Esophagus (tissue), 2 donors: ENCODE measurements at regions not wholly inside any gene's neighbourhood (a gene's known extent, or its start where the extent isn't known, plus 50 kb on each side); places are given as distances from the start of the nearest gene placed in this dataset.

Source experiments
- H3K27ac ChIP-seq, 2 donors: one replicate each; pipeline ENCODE4 v1.5.1; 2013; ENCODE audit warnings: low read depth in 2 of 2, mild to moderate bottlenecking in 2 of 2, inconsistent platforms in 1 of 2, low read length in 1 of 2, moderate library complexity in 1 of 2
- H3K27me3 ChIP-seq, 2 donors: one replicate each; pipeline ENCODE4 v1.6.1; 2013; ENCODE audit warnings: low read length in 2 of 2, control low read depth in 1 of 2, mild to moderate bottlenecking in 1 of 2; ENCODE audit not compliant: insufficient read depth in 2 of 2, control insufficient read depth in 1 of 2
- H3K36me3 ChIP-seq, 2 donors: one replicate each; pipeline ENCODE4 v1.6.1; 2013; ENCODE audit warnings: low read length in 1 of 2; ENCODE audit not compliant: control insufficient read depth in 2 of 2, insufficient read depth in 2 of 2
- H3K4me1 ChIP-seq, 2 donors: one replicate each; pipeline ENCODE4 v1.6.1; 2013; ENCODE audit warnings: low read length in 1 of 2; ENCODE audit not compliant: control insufficient read depth in 2 of 2, insufficient read depth in 2 of 2
- H3K4me3 ChIP-seq, 2 donors: one replicate each; pipeline ENCODE4 v1.5.1; 2013; ENCODE audit warnings: low read length in 2 of 2, mild to moderate bottlenecking in 2 of 2, low read depth in 1 of 2, moderate library complexity in 1 of 2
- H3K9me3 ChIP-seq, 2 donors: one replicate each; pipeline ENCODE4 v1.6.1; 2013; ENCODE audit warnings: mild to moderate bottlenecking in 2 of 2, low read depth in 1 of 2, low read length in 1 of 2, moderate library complexity in 1 of 2; ENCODE audit not compliant: control insufficient read depth in 2 of 2, insufficient read depth in 1 of 2
- WGBS, 2 donors: extraction: QIAGEN DNeasy Blood & Tissue Kit; methylation state at CpG; one replicate each; pipeline ENCODE4 v1.1.7; 2013; 5-methylcytosine and 5-hydroxymethylcytosine counted together
- donor health status: healthy with polysubstance abuse.
- donor health status: Bipolar disorder and iron deficiency.

DNA sequence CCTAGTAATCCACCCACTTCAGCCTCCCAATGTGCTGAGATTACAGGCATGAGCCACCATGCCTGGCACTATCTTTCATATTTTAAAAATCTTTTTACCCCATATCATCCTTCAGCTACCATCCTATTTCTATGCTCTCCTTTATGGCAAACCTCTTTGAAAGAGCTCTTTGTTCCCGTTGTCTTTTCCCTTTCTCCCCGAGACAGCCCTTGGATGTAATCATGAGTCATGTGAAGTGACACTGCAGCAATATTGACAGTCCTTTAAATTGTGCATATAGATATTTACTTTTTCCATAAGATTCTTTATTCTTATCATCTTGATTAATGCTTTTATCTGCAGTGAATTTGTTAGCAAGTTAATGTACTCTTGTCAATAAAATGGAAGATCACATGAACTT lies 286.6 kb downstream of the ANKRD7 start:
- Histone ChIP-seq H3K4me3 (no peak overlapping the region), H3K9me3 (no peaks in the 10 kb centered on the region), H3K27me3 (no peaks in the 10 kb centered on the region), H3K4me1 (no peaks in the 10 kb centered on the region), H3K27ac (no peak overlapping the region), H3K36me3 (no peaks in the 10 kb centered on the region)
- 58 to 66% methylated on average over 2 of the region's 2 CpGs for WGBS, 2 donors

DNA sequence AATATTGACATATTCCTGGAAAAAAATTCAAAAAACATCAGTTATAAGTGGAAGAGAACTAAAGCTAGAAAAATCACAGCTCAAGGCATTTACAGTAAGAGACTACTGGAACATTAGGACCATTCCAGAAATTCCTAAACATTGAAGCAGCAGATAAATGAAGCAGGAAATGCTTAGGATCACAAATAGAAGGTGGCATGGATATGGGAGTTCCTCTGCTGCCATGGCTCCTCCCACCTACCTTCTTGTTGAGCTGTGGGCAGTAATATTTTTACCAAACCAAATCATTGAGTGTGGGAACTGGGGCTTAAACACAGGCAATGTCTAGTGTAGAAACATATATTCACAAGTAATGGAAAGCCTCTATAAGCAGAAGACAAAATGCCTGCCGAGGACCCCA lies 292.8 kb downstream of the ANKRD7 start:
- Histone ChIP-seq H3K4me3 (no peak overlapping the region), H3K27ac (no peak overlapping the region), H3K27me3 (no peaks in the 10 kb centered on the region), H3K36me3 (no peaks in the 10 kb centered on the region), H3K4me1 (no peaks in the 10 kb centered on the region), H3K9me3 (no peaks in the 10 kb centered on the region)
- 9 to 38% methylated on average over 1 of the region's 1 CpG for WGBS, 2 donors

DNA sequence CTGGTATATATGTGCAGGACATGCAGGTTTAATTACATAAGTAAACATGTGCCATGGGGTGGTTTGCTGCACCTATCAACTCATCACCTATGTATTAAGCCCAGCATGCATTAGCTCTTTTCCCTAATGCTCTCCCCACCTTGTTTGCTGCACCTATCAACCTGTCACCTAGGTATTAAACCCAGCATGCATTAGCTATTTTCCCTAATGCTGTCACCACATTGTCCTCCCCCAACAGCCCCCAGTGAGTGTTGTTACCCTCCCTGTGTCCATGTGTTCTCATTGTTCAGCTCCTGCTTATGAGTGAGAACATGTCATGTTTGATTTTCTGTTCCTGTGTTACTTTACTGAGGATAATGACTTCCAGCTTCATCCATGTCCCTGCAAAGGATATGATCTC lies 300.5 kb downstream of the ANKRD7 start:
- no peaks in the 10 kb centered on the region for H3K36me3 ChIP-seq
- no peak overlapping the region for H3K27ac ChIP-seq
- H3K27me3 ChIP-seq: no peaks in the 10 kb centered on the region
- no peak overlapping the region for H3K4me3 ChIP-seq
- no peaks in the 10 kb centered on the region for H3K4me1 ChIP-seq
- no peaks in the 10 kb centered on the region for H3K9me3 ChIP-seq

DNA sequence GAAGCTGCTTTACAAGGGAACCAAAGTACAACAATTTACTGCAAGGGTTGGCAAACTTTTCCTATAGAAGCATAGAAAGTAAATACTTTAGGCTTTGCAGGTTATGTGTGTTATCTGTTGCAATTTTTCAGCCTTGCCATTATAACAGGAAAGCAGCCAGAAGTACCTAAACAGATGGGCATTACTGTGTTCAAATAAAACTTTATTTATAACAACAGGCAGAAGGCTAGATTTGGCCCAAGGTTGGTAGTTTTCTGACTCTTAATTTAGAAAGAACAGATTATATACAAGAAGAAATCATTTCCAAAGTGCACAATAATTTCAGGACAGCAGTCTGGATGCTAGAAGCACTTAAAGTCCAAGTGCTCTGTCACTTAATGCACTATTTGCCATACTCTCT lies 307.1 kb downstream of the ANKRD7 start:
- Histone ChIP-seq H3K9me3 (no peaks in the 10 kb centered on the region), H3K4me3 (no peak overlapping the region), H3K27ac (no peak overlapping the region), H3K36me3 (no peaks in the 10 kb centered on the region), H3K27me3 (no peaks in the 10 kb centered on the region), H3K4me1 (no peaks in the 10 kb centered on the region)

DNA sequence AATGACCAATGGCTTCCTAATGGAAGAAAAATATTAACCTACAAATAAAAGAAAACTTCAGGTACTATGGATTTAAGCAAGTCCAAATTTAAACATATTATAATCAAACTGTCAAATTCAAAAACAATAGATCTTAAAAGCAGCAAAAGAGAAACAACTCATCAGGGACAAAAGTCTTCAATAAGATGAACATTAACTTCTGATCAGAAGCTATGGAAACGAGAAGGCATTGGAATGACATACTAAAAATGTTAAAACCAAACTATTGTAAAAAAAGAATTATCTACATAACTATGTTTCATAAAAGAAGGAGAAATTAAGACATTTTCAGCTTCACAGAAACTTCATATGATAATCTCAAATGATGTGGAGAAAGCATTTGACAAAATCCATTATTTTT lies 334.7 kb downstream of the ANKRD7 start:
- no peaks in the 10 kb centered on the region for H3K9me3 ChIP-seq
- whole genome bisulfite sequencing, 2 donors: 74 to 80% methylated on average over 1 of the region's 1 CpG
- H3K27me3 ChIP-seq: no peaks in the 10 kb centered on the region
- no peaks in the 10 kb centered on the region for H3K4me1 ChIP-seq
- H3K27ac ChIP-seq: no peak overlapping the region
- no peaks in the 10 kb centered on the region for H3K36me3 ChIP-seq
- no peak overlapping the region for H3K4me3 ChIP-seq

DNA sequence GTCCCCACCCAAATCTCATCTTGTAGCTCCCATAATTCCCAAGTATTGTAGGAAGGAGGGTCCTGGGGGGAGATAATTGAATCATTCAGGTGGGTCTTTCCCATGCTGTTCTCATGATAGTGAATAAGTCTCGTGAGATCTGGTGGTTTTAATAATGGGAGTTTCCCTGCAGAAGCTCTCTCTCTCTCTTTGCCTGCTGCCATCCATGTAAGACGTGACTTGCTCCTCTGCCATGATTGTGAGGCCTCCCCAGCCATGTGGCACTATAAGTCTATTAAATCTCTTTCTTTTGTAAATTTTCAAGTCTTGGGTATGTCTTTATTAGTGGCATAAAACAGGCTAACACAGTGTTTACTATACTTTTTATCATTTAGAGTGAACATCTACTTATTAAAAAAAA lies 338.8 kb downstream of the ANKRD7 start:
- 73 to 74% methylated on average over 2 of the region's 2 CpGs for WGBS, 2 donors
- Histone ChIP-seq H3K27me3 (no peaks in the 10 kb centered on the region), H3K4me3 (no peak overlapping the region), H3K27ac (no peak overlapping the region), H3K36me3 (no peaks in the 10 kb centered on the region), H3K4me1 (no peaks in the 10 kb centered on the region), H3K9me3 (peaks cover 0 to 3% of the 10 kb centered on the region in 2 donors)

DNA sequence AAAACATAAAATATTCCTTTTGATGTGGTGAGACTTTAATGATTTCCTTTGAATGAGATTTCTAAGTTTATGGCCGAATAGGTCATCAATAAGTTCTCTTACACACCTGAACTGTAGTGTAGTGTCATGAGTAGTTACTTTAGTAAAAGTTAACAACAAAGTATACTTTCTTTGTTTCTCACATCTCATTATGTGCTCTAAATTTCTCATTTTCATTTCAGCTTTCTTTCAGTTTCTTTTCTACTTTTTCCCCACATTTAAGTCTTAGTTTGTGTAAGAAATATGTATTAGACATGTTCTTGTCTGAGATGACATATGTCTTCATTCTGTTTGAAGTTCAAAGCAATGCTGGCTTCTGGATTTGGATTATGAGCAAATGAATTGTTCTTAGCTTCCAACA lies 348.1 kb downstream of the ANKRD7 start:
- no peak overlapping the region for H3K27ac ChIP-seq
- no peaks in the 10 kb centered on the region for H3K4me1 ChIP-seq
- no peaks in the 10 kb centered on the region for H3K9me3 ChIP-seq
- WGBS, 2 donors: 56 to 58% methylated on average over 1 of the region's 1 CpG
- H3K36me3 ChIP-seq: no peaks in the 10 kb centered on the region
- no peak overlapping the region for H3K4me3 ChIP-seq
- no peaks in the 10 kb centered on the region for H3K27me3 ChIP-seq

DNA sequence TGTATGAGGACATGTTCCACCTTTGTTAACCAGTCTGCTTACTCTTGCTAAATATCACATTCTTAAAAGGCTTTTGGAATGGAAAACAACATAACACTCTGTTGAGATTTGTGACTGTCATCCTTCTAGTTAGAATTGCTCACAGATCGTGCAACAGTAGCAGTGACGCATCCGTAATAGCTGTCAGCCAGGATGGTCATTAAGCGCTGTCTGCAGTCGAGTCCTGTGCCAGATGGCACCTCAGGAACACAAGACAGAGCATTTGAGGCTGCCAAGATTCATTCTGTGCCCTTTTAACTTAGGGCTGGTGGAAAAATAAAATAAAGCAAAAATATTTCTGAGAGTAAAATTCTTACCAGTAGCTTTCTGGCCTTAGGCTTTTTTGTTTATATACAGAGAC lies 348.6 kb downstream of the ANKRD7 start:
- no peaks in the 10 kb centered on the region for H3K4me1 ChIP-seq
- no peak overlapping the region for H3K27ac ChIP-seq
- no peak overlapping the region for H3K4me3 ChIP-seq
- no peaks in the 10 kb centered on the region for H3K27me3 ChIP-seq
- 65 to 76% methylated on average over 5 of the region's 5 CpGs for WGBS, 2 donors
- H3K9me3 ChIP-seq: no peaks in the 10 kb centered on the region
- no peaks in the 10 kb centered on the region for H3K36me3 ChIP-seq

DNA sequence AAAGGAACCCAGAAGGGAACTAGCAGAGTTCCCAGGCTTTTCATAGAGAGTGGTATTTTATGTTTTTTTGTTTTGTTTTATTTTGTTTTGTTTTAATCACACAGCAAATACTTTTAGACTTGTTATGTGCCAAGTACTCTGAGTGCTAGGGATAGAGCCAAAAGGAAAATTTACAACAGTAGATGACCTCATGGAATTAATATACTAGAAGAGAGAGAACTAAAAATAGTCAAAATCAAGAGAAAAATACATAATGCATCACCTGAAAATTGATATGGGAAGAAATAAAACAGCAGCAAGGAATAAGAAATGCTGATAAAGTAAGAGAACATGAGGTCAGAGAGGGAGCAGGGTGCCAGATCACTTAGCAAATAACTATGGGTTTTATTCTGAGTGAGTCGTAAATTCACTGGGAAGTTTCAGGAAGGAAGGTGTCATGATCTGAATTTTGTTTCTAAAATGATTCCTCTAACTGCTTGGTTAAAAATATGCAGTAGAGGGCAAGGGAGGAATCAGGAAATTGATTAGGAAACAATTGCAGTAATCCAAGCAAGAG lies 351.0 kb downstream of the ANKRD7 start:
- Histone ChIP-seq H3K4me1 (no peaks in the 10 kb centered on the region), H3K27ac (no peak overlapping the region), H3K36me3 (no peaks in the 10 kb centered on the region), H3K9me3 (no peaks in the 10 kb centered on the region), H3K27me3 (no peaks in the 10 kb centered on the region), H3K4me3 (no peak overlapping the region)
- 42 to 55% methylated on average over 1 of the region's 1 CpG for WGBS, 2 donors

DNA sequence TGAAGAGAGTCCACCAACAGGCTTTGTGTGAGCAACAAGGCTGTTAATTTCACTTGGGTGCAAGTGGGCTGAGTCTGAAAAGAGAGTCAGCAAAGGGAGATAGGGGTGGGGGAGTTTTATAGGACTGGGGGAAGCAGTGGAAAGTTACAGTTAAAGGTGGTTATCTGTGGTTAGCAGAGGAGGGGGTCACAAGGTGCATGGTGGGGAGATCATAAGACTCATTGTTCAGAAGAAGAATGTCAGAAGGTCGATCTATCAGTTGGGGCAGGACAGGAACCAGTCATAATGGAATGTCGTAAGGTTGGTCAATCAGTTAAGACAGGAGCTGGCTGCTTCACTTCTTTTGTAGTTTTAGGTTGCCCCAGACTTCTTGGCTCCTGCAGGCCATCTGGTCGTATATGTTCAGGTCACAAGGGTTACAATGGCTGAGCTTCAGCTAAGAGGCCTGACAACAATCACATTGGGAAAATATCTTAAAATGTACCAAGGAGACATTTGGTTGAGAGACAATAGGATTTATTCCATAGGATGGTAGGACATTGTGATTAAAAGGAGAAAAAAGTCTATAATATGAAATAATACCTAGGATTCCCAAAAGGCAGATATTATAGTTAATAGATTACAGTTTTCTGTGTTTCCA lies 356.4 kb downstream of the ANKRD7 start:
- no peak overlapping the region for H3K27ac ChIP-seq
- H3K4me3 ChIP-seq: no peak overlapping the region
- H3K9me3 ChIP-seq: no peaks in the 10 kb centered on the region
- no peaks in the 10 kb centered on the region for H3K27me3 ChIP-seq
- no peaks in the 10 kb centered on the region for H3K4me1 ChIP-seq
- H3K36me3 ChIP-seq: no peaks in the 10 kb centered on the region
- WGBS, 2 donors: 49 to 54% methylated on average over 3 of the region's 3 CpGs
